Stimulated activated CD4-positive, alpha-beta T cell treated with anti-CD3 and anti-CD28 coated beads, TNF-alpha, amount 100 ng/mL, for 24 hours (primary cell): ENCODE measurements at regions not wholly inside any gene's neighbourhood (a gene's known extent, or its start where the extent isn't known, plus 50 kb on each side); places are given as distances from the start of the nearest gene placed in this dataset.

Source experiments
- DNase-seq, 3 experiments: peaks; one replicate each; pipeline ENCODE4 v3.0.0-alpha.2; 2020; ENCODE audit warnings: low read depth in 3 of 3

- DNase-seq = no peak
Observed at GRCh38 chr10:130401860-130402765, 265.9 kb downstream of the GLRX3 start.

- no peak for DNase-seq
Observed at GRCh38 chr10:130403153-130404075, 267.2 kb downstream of the GLRX3 start.

- DNase-seq = no peak
Observed at GRCh38 chr10:130404476-130405055, 268.4 kb downstream of the GLRX3 start.

GRCh38 chr10:130407052-130407451, 270.9 kb downstream of the GLRX3 start:
- DNase-seq = no peak

- DNase-seq = no peak
Observed at GRCh38 chr10:130409331-130409730, 273.1 kb downstream of the GLRX3 start.

GRCh38 chr10:130409931-130410330, 273.7 kb downstream of the GLRX3 start:
- no peak for DNase-seq

- DNase-seq = no peak
Observed at GRCh38 chr10:130411496-130412085, 275.4 kb downstream of the GLRX3 start.

- DNase-seq = no peak
Observed at GRCh38 chr10:130412317-130412716, 276.1 kb downstream of the GLRX3 start.

- no peak for DNase-seq
Observed at GRCh38 chr10:130416334-130417150, 280.4 kb downstream of the GLRX3 start.

GRCh38 chr10:130418731-130419130, 282.5 kb downstream of the GLRX3 start:
- DNase-seq = no peak

GRCh38 chr10:130421909-130422308, 285.7 kb downstream of the GLRX3 start:
- DNase-seq = no peak

- no peak for DNase-seq
Observed at GRCh38 chr10:130422366-130423324, 286.5 kb downstream of the GLRX3 start.

- DNase-seq = no peak
Observed at GRCh38 chr10:130423455-130424305, 287.5 kb downstream of the GLRX3 start.

GRCh38 chr10:130424418-130424817, 288.2 kb downstream of the GLRX3 start:
- DNase-seq = no peak

- no peak for DNase-seq
Observed at GRCh38 chr10:130425169-130425568, 289.0 kb downstream of the GLRX3 start.

- DNase-seq = no peak
Observed at GRCh38 chr10:130425881-130426435, 289.8 kb downstream of the GLRX3 start.

- DNase-seq = no peak
Observed at GRCh38 chr10:130427216-130427722, 291.1 kb downstream of the GLRX3 start.

- DNase-seq = no peak
Observed at GRCh38 chr10:130428936-130429335, 292.7 kb downstream of the GLRX3 start.
